ENCODE measurements at regions not wholly inside any gene's neighbourhood (a gene's known extent, or its start where the extent isn't known, plus 50 kb on each side); places are given as distances from the start of the nearest gene placed in this dataset.

- DNase-seq (ENCODE audit: low read depth): no peak
- ChIA-PET POLR2A (no interaction called here), CTCF (no interaction called here)
- no peaks in the 10 kb centered on the region for H3K36me3 ChIP-seq (ENCODE audit: control insufficient read depth, insufficient read depth, low read length)
- TF ChIP-seq CTCF (IDR thresholded peaks at IDR 0.05; ENCODE audit: insufficient read depth, low read depth, low read length): no peak
- H3K4me3 ChIP-seq (ENCODE audit: low read depth, low read length): no peak overlapping the region
- H3K27me3 ChIP-seq (ENCODE audit: control insufficient read depth, insufficient read depth, low read length): no peaks in the 10 kb centered on the region
Measured at GRCh38 chr10:52615331-52615730, 157.3 kb downstream of the MBL2 start.

- ChIA-PET POLR2A (interaction anchor here (1.1 kb wide), 1 partner anchor 302 kb away, joined by 4 read pairs; the partner anchor contains the start of gene DKK1), CTCF (interaction anchor here (0.8 to 1.4 kb wide), 3 partner anchors 21 to 163 kb away, joined by 3 to 5 read pairs (median 3); no protein-coding TSS in a partner anchor)
- no peak overlapping the region for H3K4me3 ChIP-seq (ENCODE audit: low read depth, low read length)
- H3K27me3 ChIP-seq (ENCODE audit: control insufficient read depth, insufficient read depth, low read length): no peaks in the 10 kb centered on the region
- no peaks in the 10 kb centered on the region for H3K36me3 ChIP-seq (ENCODE audit: control insufficient read depth, insufficient read depth, low read length)
- no peak for TF ChIP-seq CTCF (IDR thresholded peaks at IDR 0.05; ENCODE audit: insufficient read depth, low read depth, low read length)
- DNase-seq (ENCODE audit: low read depth): no peak
Measured at GRCh38 chr10:52615756-52616394, 156.7 kb downstream of the MBL2 start.

- H3K36me3 ChIP-seq (ENCODE audit: control insufficient read depth, insufficient read depth, low read length): no peaks in the 10 kb centered on the region
- no peaks in the 10 kb centered on the region for H3K27me3 ChIP-seq (ENCODE audit: control insufficient read depth, insufficient read depth, low read length)
- no peak overlapping the region for H3K4me3 ChIP-seq (ENCODE audit: low read depth, low read length)
- DNase-seq (ENCODE audit: low read depth): no peak
- TF ChIP-seq CTCF (IDR thresholded peaks at IDR 0.05; ENCODE audit: insufficient read depth, low read depth, low read length): no peak
- CTCF ChIA-PET: interaction anchor here (0.8 to 1.4 kb wide), 3 partner anchors 21 to 163 kb away, joined by 3 to 5 read pairs (median 3); no protein-coding TSS in a partner anchor
- POLR2A ChIA-PET: interaction anchor here (1.1 kb wide), 1 partner anchor 302 kb away, joined by 4 read pairs; the partner anchor contains the start of gene DKK1
Measured at GRCh38 chr10:52616395-52616764, 156.2 kb downstream of the MBL2 start.

GRCh38 chr10:52617346-52617745 lies 155.2 kb downstream of the MBL2 start:
- ChIA-PET CTCF (interaction anchor here (0.8 to 1.4 kb wide), 5 partner anchors 21 to 162 kb away, joined by 3 to 5 read pairs (median 3); no protein-coding TSS in a partner anchor), POLR2A (no interaction called here)
- Histone ChIP-seq H3K4me3 (ENCODE audit: low read depth, low read length) (no peak overlapping the region), H3K27me3 (ENCODE audit: control insufficient read depth, insufficient read depth, low read length) (no peaks in the 10 kb centered on the region), H3K36me3 (ENCODE audit: control insufficient read depth, insufficient read depth, low read length) (no peaks in the 10 kb centered on the region)
- DNase-seq (ENCODE audit: low read depth): no peak
- TF ChIP-seq CTCF (IDR thresholded peaks at IDR 0.05; ENCODE audit: insufficient read depth, low read depth, low read length): no peak

GRCh38 chr10:52619052-52619451 lies 153.5 kb downstream of the MBL2 start:
- TF ChIP-seq CTCF (IDR thresholded peaks at IDR 0.05; ENCODE audit: insufficient read depth, low read depth, low read length): no peak
- H3K36me3 ChIP-seq (ENCODE audit: control insufficient read depth, insufficient read depth, low read length): no peaks in the 10 kb centered on the region
- DNase-seq (ENCODE audit: low read depth): no peak
- H3K27me3 ChIP-seq (ENCODE audit: control insufficient read depth, insufficient read depth, low read length): no peaks in the 10 kb centered on the region
- CTCF ChIA-PET: interaction anchor here (1.1 kb wide), 1 partner anchor 312 kb away, joined by 3 read pairs; no protein-coding TSS in a partner anchor
- no peak overlapping the region for H3K4me3 ChIP-seq (ENCODE audit: low read depth, low read length)
- POLR2A ChIA-PET: no interaction called here
